ENCODE measurements at regions not wholly inside any gene's neighbourhood (a gene's known extent, or its start where the extent isn't known, plus 50 kb on each side); places are given as distances from the start of the nearest gene placed in this dataset.

- DNase-seq: no peak
These were observed 268.8 kb downstream of the CENPW start for GRCh38 chr6:126608681-126609080.

GRCh38 chr6:126614642-126615504 is 275.0 kb downstream of the CENPW start:
- DNase-seq: no peak

- no peak for DNase-seq
These were observed 277.0 kb downstream of the CENPW start for GRCh38 chr6:126616866-126617265.

- no peak for DNase-seq
These were observed 278.9 kb downstream of the CENPW start for GRCh38 chr6:126618639-126619343.

GRCh38 chr6:126620719-126621118 is 280.8 kb downstream of the CENPW start:
- no peak for DNase-seq

- DNase-seq: no peak
These were observed 285.1 kb downstream of the CENPW start for GRCh38 chr6:126625019-126625418.

- no peak for DNase-seq
These were observed 288.2 kb downstream of the CENPW start for GRCh38 chr6:126628125-126628524.

- no peak for DNase-seq
These were observed 291.4 kb downstream of the CENPW start for GRCh38 chr6:126631363-126631762.

- DNase-seq: no peak
These were observed 292.4 kb downstream of the CENPW start for GRCh38 chr6:126632271-126632670.

GRCh38 chr6:126633373-126633772 is 293.5 kb downstream of the CENPW start:
- no peak for DNase-seq

GRCh38 chr6:126640356-126640755 is 300.4 kb downstream of the CENPW start:
- DNase-seq: no peak

- DNase-seq: no peak
These were observed 301.0 kb downstream of the CENPW start for GRCh38 chr6:126640921-126641320.

GRCh38 chr6:126641641-126642040 is 301.7 kb downstream of the CENPW start:
- DNase-seq: no peak

- no peak for DNase-seq
These were observed 303.4 kb downstream of the CENPW start for GRCh38 chr6:126643352-126643751.

- DNase-seq: no peak
These were observed 311.0 kb downstream of the CENPW start for GRCh38 chr6:126650931-126651330.

GRCh38 chr6:126657561-126658175 is 317.8 kb downstream of the CENPW start:
- no peak for DNase-seq

GRCh38 chr6:126660376-126660775 is 320.5 kb downstream of the CENPW start:
- DNase-seq: no peak

GRCh38 chr6:126661646-126662045 is 321.7 kb downstream of the CENPW start:
- DNase-seq: no peak

GRCh38 chr6:126662966-126663365 is 323.1 kb downstream of the CENPW start:
- DNase-seq: no peak

GRCh38 chr6:126664271-126664670 is 324.4 kb downstream of the CENPW start:
- DNase-seq: no peak

- no peak for DNase-seq
These were observed 325.6 kb downstream of the CENPW start for GRCh38 chr6:126665551-126665950.

- no peak for DNase-seq
These were observed 327.2 kb downstream of the CENPW start for GRCh38 chr6:126667071-126667470.

- DNase-seq: no peak
These were observed 327.8 kb downstream of the CENPW start for GRCh38 chr6:126667728-126668127.

- DNase-seq: no peak
These were observed 332.7 kb downstream of the CENPW start for GRCh38 chr6:126672649-126673048.

Measured in bone marrow (tissue), 2 donors.